CD4-positive, alpha-beta T cell treated with Interleukin-4 for 1 hour (primary cell): ENCODE measurements at regions not wholly inside any gene's neighbourhood (a gene's known extent, or its start where the extent isn't known, plus 50 kb on each side); places are given as distances from the start of the nearest gene placed in this dataset.
"Not testable (repeated sequence)": the region's sequence is repeated elsewhere in the genome, so short reads cannot be mapped to it uniquely, and the experiment has no call there.

Experiments used
- DNase-seq, 2 donors: peaks; one replicate each; pipeline ENCODE4 v3.0.0-alpha.2; 2020 to 2022

DNA sequence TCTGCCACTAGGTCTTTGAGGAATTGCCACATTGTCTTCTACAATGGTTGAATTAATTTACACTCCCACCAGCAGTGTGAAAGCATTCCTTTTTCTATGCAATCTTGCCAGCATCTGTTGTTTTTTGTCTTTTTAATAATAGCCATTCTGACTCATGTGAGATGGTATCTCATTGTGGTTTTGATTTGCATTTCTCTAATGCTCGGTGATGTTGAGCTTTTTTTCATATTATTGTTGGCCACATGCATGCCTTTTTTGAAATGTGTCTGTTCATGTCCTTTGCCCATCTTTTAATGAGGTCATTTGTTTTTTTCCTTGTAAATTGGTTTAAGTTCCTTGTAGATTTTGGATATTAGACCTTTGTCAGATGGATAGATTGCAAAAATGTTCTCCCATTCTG lies 661.8 kb downstream of the GLUD2 start:
- not testable (repeated sequence) for DNase-seq

DNA sequence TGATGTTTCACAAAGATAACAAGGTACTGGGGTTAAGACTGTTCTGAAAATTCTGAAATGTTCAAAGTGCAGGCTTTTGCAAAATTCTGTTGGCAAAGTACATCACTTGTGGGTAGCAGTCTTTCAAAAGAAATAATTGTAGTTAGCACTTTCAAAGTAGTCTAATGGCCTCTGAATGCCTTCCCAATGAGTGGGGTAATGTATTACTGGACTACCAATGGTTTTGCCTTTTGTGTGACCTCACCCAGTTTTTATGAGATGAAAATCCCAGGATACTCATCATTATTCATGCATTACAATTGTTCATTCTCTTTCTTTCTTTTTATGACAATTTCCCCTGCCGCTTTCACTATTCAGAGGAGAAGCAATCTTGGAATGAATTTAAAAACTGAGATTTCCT lies 686.1 kb downstream of the GLUD2 start:
- no peak for DNase-seq

DNA sequence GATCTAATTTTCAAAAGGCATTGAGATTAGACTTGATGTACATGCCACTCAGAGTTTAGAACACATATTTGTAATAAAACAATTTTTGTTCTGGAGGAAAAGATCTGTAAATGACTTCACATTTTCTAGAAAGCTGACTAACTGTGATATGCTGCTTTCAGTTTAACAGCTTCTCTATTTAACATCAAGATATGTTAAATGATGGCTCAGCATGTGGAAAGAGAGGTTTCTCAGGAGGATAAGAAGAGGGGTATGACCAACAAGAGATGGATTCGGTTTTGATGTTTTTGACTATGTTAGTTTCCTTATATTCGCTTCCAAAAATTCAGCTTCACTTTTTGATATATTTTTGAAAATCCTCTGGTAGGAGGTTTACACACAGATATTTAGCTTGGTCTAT lies 698.7 kb downstream of the GLUD2 start:
- no peak for DNase-seq

DNA sequence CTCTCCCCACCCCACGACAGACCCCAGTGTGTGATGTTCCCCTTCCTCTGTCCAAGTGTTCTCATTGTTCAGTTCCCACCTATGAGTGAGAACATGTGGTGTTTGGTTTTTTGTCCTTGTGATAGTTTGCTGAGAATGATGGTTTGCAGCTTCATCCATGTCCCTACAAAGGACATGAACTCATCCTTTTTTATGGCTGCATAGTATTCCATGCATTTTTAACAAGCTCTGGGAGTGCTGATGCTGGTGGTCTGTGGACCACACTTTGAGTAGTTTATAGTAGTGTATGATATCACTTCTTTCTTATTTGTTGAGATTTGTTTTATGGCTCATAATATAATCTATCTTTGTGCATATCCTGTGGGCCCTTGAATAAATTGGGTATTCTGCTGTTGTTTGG lies 706.2 kb downstream of the GLUD2 start:
- not testable (repeated sequence) for DNase-seq

DNA sequence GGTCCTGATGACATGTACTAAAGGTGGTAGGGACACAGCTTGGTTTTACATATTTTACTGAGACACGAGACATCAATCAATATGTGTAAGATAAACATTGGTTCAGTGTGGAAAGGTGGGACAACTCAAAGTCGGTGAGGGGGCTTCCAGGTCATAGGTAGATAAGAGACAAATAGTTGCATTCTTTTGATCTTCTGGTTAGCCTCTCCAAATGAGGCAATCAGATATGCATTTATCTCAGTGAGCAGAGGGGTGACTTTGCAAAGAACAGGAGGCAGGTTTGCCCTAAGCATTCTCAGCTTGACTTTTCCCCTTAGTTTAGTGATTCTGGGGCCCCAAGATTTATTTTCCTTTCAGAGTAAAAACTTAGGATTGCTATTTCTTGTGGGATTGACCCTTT lies 706.9 kb downstream of the GLUD2 start:
- no peak for DNase-seq

DNA sequence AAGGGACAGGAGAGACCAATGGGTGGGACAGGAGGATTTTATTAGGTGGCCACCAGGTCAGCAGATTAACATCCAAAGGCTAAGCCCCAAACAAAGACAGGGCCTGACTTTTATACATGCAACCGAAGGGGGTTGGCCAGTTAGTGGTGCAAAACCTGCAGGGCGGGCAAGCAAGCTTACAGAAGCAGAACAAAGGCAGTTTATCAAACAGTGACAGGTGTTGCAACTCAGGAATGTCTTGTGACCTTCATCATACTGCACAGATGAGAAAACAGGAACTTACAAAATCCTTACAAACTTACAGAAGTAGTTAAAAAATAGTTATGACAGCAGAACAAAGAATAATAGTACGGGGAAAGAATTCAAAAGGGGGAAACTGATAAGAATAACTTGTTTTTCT lies 708.1 kb downstream of the GLUD2 start:
- no peak for DNase-seq

DNA sequence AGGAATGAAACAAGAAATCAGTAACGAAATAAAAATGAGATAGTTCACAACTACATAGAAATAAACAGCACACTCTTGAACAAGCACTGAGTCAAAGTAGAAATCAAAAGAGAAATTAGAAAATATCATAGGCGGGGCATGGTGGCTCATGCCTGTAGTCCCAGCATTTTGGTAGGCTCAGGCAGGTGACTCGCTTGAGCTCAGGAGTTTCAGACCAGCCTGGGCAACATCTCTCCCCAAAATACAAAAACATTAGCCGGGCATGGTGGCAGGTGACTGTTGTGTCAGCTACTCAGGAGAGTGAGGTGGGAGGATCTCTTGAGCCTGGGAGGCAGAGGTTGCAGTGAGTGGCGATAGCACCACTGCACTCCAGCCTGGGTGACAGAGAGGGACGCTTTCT lies 714.4 kb downstream of the GLUD2 start:
- DNase-seq, result no peak

DNA sequence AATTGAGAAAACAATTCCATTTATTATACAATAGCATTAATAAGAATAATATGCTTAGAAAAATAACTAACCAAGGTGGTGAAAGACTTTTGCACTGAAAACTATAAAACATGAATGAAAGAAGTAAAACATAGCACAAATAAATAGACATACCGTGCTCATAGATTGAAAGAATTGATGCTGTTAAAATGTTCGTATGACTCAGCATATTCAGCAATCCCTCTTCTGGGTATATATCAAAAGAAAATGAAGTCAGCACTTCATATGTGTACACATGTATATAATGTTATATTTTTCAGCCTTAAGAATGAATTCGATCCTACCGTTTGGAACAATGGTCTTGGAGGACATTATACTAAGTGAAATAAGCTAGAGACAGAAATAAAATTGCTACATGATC lies 716.3 kb downstream of the GLUD2 start:
- DNase-seq, result no peak

DNA sequence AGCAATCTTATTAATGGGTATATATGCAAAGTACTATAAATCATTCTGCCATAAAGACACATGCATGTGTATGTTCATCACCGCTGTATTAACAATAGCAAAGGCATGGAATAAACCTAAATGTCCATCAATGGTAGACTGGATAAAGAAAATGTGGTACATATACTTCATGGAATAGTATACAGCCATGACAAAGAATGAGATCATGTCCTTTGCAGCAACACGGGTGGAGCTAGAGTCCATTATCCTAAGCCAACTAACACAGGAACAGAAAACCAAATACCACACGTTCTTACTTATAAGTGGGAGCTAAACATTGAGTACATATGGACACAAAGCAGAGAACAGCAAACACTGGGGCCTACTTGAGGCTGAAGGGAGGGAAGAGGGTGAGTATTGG lies 720.8 kb downstream of the GLUD2 start:
- not testable (repeated sequence) for DNase-seq

DNA sequence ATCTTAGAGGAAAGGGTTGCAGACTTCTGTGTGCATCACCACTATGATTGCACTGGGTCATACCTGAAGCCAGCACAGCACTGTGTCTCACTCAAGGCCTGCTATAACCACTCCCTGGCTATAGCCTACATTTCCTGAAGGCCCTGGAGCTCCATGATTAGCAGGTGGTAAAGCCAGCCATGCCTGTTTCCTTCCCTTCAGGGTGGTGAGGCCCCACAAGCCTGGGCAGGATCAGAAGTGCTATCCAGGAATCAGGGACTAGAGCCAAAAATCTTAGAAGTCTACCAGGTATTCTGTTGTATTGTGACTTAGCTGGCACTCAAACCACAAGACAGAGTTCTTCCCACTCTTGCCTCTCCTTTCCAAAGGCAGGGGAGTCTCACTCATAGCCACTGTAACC lies 734.6 kb downstream of the GLUD2 start:
- no peak for DNase-seq

DNA sequence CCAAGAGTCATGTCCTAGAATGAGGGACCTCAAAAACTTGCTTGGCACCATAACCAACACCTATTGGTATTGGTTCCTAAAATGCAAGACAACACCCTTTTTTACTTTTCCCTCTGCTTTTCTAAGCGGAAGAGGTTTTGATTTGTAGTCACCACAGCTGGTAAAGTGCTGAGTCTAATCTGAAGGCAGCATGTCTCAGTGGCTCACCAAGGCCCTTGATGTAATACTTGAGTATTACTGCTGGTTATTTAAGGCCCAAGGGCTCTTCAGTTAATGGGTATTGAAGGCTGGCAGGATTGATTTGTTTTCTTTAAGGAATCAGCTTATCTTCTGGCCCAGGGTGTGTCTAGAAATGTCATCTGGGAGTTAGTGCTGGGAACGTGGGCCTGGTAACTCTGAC lies 735.1 kb downstream of the GLUD2 start:
- DNase-seq, result no peak

DNA sequence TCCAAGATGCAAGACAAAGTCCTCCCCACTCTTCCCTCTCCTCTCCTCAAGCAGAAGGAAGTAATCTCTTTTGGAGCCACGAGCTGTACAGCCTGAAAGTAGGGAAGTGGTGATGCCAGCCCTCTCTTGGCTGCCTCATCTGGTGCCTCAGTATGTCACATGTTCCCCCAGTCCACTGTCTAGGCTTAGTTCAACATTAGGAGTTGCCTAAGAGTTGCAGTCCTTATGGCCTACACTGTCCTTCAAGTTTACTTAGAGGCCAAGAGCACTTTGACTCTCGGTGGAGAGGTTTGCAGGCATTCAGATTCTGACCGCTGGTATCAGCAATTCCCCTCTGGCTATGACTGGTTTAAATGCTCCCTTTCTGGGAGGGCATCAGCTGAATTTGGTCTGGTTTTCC lies 735.6 kb downstream of the GLUD2 start:
- no peak for DNase-seq

DNA sequence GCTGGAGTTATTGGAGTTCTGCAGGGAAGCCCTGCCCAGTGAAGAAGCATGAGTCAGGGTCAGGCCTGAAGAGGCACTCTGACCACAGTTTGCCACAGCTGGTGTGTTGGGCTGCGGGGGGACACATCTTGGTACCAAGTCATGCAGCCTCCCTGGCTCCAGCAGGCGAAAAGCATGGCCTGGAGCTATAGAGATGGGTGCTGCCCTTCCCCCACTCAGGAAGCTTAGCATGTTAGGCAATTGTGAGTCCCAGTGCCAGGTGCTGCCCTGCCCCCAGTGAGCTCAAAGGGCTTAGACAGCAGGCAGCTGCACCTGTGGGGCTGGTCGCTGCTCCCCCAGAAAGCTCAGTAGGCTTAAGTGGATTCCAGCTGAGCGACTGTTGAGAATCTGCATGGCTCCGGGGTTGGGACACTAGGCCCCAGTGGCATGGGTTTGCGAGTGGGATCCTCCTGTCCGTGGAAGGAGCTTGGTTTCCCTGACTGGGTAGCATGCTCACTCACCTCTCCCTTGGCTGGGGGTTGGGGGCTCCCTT lies 755.5 kb downstream of the GLUD2 start:
- DNase-seq, result no peak

DNA sequence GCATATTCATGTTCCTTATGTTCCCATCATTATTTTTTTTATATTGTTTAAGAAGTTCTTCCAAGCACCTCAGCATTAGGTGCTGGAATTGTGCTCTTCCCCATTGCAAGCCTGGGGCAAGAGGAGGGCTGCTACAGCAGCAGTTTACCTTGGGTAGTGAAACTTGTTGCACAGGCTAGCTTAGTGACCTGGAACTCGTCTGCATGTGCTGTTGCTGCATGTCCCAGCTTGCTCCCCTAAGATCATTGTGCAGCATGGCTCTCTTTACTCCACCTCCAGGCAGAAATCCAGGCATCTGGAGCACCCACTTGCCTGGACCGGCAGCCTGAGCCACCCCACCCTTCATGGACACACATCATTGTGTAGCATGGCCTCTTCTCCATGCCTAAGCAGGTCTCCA lies 776.0 kb downstream of the GLUD2 start:
- no peak for DNase-seq

DNA sequence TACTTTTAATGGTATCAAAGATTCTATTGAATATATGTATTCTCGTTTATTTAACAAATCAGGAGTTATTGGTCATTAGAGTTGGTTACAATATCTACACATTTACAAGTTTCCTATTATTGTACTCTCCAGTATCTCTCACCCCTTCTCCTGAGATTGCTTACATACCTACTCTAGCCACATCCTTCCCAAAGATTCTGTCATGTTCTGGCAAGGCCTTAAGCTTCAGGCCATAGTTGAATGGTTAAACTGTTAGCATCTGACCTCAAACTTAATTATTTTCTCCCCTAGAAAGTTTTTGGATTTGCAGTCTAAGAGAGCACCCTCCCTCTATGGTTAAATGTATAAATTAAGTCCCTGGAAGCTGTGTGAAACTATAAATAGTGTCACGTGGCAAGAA lies 784.2 kb downstream of the GLUD2 start:
- DNase-seq, result no peak

DNA sequence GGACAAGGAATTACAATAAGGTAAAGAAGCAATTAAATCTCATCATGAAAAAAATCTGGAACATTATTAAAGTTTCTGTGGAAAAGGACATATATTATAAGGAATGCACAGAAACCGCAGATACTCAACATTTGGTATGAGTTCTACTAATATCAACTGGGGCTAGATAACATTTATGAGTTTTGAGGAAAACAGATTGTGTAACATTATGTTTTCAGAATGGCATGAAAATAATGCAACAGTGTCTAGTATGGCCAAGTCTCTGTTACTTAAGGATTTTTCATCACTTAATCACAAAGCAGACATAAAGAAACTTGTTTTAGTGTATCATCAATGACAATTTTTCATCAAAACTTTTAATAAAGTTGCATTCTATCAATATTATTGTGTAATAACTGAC lies 785.0 kb downstream of the GLUD2 start:
- DNase-seq, result no peak

DNA sequence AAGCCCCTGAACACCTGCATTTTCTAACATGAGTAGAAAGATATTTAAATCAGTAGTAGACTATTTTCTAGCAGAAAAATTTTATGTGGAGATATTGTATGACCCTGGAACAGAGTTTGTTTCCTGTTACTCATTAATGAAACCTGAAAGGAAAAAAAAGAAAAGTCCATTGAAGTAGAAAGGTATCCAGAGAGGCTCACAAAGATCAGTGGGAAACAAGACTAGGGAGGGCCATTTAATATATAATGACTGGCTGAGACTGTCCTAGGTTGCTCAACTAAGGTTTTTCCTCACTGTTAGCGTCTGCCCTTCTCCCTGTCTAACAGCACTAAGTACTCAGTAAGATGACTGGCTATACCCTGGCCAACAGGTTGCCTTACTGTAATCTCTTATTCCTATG lies 788.6 kb downstream of the GLUD2 start:
- no peak for DNase-seq

DNA sequence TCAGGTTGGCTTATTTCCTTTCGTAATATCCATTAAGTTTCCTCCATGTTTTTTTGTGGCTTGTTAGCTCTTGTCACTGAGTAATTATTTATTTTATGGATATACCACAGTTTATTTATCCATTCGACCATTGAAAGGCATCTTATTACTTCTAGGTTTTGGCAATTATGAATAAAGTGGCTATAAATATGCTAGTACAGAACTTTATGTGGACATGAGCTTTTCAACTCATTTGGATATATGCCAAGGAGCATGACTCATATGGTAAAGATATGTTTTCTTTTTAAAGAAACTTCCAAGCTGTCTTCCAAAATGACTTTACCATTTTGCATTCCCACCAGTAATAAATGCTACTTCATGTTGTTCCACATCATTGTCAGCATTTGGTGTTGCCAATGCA lies 803.6 kb downstream of the GLUD2 start:
- DNase-seq, result no peak

DNA sequence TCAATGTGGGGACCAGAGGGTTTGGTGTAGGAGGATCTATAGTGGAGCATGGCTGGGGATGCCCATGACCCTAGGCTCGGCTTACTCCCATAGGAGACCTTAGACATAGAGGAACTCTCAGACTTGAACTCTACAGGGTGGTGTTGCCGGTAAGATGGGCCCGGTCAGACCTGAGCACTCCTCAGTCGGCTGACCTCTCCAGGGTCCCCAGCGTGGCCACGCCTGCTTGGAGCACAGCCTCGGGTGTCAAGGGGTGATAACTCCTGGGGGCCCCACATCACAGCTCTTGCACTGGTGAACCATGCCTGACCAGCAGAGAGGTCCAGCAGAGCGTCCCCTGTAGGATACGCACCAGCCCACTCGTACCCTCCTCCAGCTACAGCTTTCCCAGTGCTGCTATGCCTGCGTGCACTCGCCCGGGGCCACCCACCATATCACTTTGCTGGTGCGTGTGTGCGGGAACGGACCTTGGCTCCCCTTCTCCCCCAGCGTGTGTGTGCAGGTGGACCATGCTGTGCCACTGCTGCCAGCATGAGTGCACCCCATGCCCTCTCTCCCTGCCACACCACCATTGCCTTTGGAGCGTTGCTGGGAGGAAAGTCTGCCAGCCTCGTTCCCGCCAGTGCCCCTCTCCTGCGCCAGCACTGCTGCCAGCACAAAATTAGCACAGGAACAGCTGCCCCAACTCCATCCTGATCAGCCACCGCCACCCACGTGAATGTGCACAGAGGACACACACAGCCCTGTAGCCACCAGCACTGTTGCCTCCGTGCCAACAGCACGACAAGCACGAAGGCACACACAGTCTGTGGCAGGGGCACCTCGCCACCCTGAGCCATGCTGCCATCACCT lies 806.6 kb downstream of the GLUD2 start:
- no peak for DNase-seq

DNA sequence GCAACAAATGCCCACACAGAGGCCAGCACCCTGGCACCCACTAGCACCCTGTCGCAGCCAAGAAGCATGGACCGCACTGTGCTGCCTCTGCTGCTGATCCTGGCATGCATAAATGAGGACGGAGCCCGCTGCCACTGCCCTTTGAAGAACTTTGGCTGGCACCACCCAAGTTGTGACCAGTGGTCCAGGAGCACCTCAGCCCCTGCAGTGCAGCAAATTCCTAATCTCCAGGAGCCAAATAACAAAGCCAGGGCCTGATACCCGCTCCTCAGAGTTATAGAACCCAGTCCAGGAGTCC lies 807.2 kb downstream of the GLUD2 start:
- DNase-seq, result no peak

DNA sequence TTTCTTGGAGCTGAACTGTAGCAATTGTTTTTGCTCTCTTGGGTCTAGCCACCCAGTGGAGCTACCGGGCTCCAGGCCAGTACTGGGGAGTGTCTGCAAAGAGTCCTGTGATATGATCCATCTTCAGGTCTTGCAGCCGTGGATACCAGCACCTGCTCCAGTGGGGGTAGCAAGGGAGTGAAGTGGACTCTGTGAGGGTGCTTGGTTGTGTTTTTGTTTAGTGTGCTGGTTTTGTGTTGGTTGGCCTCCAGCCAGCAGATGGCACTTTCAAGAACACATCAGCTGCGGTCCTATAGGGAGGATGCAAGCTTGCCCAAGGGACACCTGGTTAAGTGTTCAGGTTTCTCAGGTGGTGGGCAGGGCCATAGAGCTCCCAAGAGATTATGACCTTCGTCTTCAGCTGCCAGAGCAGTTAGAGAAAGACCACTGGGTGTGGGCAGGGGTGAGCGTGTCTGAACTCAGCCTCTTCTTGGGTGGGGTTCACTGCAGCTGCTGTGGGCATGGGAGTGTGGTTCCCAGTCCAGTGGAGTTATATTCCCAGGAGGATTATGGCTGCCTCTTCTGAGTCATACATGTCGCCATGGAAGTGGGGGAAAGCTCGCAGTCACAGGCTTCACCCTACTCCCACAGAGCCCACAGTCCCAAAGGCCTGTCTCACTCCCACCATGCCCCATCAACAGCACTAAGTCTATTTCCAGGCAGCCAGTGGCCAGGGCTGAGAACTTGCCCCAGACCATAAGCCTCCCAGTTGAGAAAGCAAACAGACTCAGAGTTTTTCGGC lies 811.6 kb downstream of the GLUD2 start:
- no peak for DNase-seq

DNA sequence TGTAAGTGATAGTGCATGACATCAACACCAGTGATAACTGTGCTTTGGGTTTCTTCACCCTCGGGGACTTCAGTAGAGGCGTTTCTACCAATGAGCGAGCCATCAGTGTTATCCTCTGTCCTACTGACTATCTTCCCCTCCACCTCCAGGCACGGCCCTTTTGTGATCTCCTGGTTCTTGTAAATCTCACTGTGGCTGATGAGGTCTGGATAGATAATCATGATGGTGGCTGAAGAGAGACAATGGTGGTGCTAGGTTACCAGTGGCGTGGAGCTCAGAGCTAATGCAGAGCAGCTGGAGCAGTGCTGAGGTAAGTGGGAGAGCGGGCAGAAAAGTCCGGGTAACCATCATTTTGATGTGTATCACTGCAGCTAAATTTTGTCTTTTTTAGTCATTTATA lies 816.6 kb downstream of the GLUD2 start:
- DNase-seq, result no peak

DNA sequence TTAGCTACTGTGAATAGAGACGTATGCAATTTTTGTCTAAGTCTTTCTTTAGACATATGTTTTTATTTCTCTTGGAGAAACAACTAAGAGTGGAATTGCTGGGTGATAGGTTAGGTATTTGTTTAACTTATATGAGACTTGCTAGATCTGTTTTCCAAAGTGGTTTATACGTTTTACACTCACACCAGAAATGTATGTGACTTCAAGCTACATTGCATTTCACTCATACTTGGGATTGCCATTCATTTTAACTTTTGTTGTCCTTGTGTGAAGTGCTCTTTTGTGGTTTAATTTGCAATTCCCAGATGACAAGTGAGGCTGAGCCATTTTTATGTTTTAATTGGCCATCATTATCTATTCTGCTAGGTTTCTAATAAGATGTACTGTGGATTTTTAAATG lies 817.2 kb downstream of the GLUD2 start:
- DNase-seq, result no peak

DNA sequence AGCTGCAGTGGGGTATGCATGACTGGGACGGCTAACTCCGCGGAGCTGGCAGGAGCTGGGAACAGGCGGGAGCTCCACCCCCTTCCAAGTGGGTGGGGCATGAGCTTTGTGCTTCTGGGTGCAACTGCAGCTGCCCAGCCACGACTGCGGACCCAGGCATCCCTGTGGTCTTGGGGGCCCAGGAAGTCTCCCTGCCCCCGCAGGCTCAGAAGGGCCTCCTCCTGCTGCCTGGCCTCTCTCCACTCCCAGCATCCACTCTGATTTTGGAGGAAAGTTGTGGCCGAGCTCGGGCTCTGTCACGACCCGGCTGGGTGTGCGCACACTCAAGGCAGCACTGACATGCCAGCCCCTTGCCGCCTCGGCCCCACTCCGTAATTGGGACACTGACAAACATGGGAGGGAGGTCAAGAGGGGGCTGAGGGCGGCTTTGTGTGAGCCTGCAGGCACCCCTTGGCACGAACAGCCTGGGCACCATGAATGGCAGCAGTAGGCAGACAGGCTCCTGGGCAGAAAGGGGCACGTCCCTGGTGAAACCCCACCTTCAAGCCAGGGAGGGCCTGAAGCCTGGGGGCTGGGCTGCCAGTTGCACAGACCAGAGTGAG lies 822.6 kb downstream of the GLUD2 start:
- DNase-seq, result no peak
